PC-3 (cell line): ENCODE measurements at regions not wholly inside any gene's neighbourhood (a gene's known extent, or its start where the extent isn't known, plus 50 kb on each side); places are given as distances from the start of the nearest gene placed in this dataset.

ENCODE experiments used
- ATAC-seq: fragments of 200-7000 bp; cut with Tn5 transposase; 2 replicates; pipeline ENCODE4 v1.9.1; 2020; ENCODE audit warnings: mild to moderate bottlenecking, moderate library complexity
- BruUV-seq: library from RNA; stranded (reverse); fragments of 400-500 nt; replicated peaks from 2 replicates; lab custom pipeline; 2021; lab: Mats Ljungman, UMichigan
- CTCF ChIA-PET: fragments of 300-600 bp; sonication (Branson Sonifier 250); formaldehyde crosslinking; loops from one replicate; lab custom pipeline; 2022; ENCODE audit warnings: antibody characterized with exemption; lab: Charles Lee
- POLR2A ChIA-PET: fragments of 300-600 bp; sonication (Branson Sonifier 250); formaldehyde crosslinking; loops from one replicate; lab custom pipeline; 2022; ENCODE audit warnings: antibody characterized with exemption; ENCODE audit not compliant: unreplicated experiment; lab: Charles Lee
- DNase-seq: peaks from one replicate; pipeline ENCODE4 v3.0.0-alpha.2; 2015
- H2AFZ ChIP-seq: fragments of 300-600 bp; sonication (generic); 2 replicates; pipeline ENCODE4 v1.6.0; 2016; ENCODE audit warnings: antibody characterized with exemption, low read length
- H3F3A ChIP-seq: fragments of 300-600 bp; sonication (generic); one replicate; pipeline ENCODE4 v1.6.0; 2017; ENCODE audit warnings: antibody characterized with exemption, low read length, control low read depth, mild to moderate bottlenecking; ENCODE audit not compliant: unreplicated experiment
- H3K27ac ChIP-seq: fragments of 300-600 bp; sonication (generic); 2 replicates; pipeline ENCODE4 v1.5.1; 2016; ENCODE audit warnings: mild to moderate bottlenecking, low read length
- H3K27me3 ChIP-seq: fragments of 300-600 bp; sonication (generic); 2 replicates; pipeline ENCODE4 v1.6.1; 2016; ENCODE audit warnings: low read length, mixed read lengths
- H3K36me3 ChIP-seq: fragments of 300-600 bp; sonication (generic); 2 replicates; pipeline ENCODE4 v1.6.1; 2016; ENCODE audit warnings: low read depth, mixed run types, low read length, mixed read lengths
- H3K4me1 ChIP-seq: fragments of 300-600 bp; sonication (generic); 2 replicates; pipeline ENCODE4 v1.5.1; 2016; ENCODE audit warnings: low read length; ENCODE audit not compliant: insufficient read depth
- H3K4me2 ChIP-seq: fragments of 300-600 bp; sonication (generic); 2 replicates; pipeline ENCODE4 v1.6.0; 2016; ENCODE audit warnings: low read length
- H3K4me3 ChIP-seq: fragments of 300-600 bp; sonication (generic); 2 replicates; pipeline ENCODE4 v1.5.1; 2016; ENCODE audit warnings: mild to moderate bottlenecking, low read length, mixed read lengths
- H3K79me2 ChIP-seq: fragments of 300-600 bp; sonication (generic); 2 replicates; pipeline ENCODE4 v1.6.1; 2017; ENCODE audit warnings: low read length, mixed read lengths
- H3K9ac ChIP-seq: fragments of 300-600 bp; sonication (generic); 2 replicates; pipeline ENCODE4 v1.6.0; 2016; ENCODE audit warnings: mild to moderate bottlenecking, low read length
- H3K9me2 ChIP-seq: fragments of 300-600 bp; sonication (generic); replicated peaks from 2 replicates; pipeline ENCODE4 v1.6.1; 2016; ENCODE audit warnings: mixed run types, low read length, mixed read lengths
- H3K9me3 ChIP-seq: fragments of 300-600 bp; sonication (generic); 2 replicates; pipeline ENCODE4 v1.6.1; 2016; ENCODE audit warnings: low read length, mixed read lengths
- H4K20me1 ChIP-seq: fragments of 300-600 bp; sonication (generic); 2 replicates; pipeline ENCODE4 v1.6.1; 2016; ENCODE audit warnings: low read length, mixed read lengths
- CTCF ChIP-seq: fragments of 300-600 bp; sonication (generic); conservative IDR thresholded peaks from 2 replicates; pipeline ENCODE4 v1.5.1; 2017; ENCODE audit warnings: antibody characterized with exemption, low read depth, mild to moderate bottlenecking, low read length
- EZH2 ChIP-seq: fragments of 300-600 bp; sonication (generic); IDR thresholded peaks from one replicate; pipeline ENCODE4 v1.6.1; 2017; ENCODE audit warnings: antibody characterized with exemption, mild to moderate bottlenecking, low read length; ENCODE audit not compliant: unreplicated experiment
- EZH2phosphoT487 ChIP-seq: fragments of 300-600 bp; sonication (generic); IDR thresholded peaks from 2 replicates; pipeline ENCODE4 v1.6.1; 2018; ENCODE audit warnings: mild to moderate bottlenecking, antibody characterized with exemption, low read length, borderline replicate concordance
- intact Hi-C: fragments of 100-400 bp; cut with micrococcal nuclease; formaldehyde crosslinking; loops from 2 replicates; pipeline ENCODE4 v1.9.0; 2023

- no peaks in the 10 kb centered on the region for H4K20me1 ChIP-seq
- intact Hi-C loops = no loop called here
- no peaks in the 10 kb centered on the region for H3K9me2 ChIP-seq
- H3K36me3 ChIP-seq = no peaks in the 10 kb centered on the region
- H3K79me2 ChIP-seq = no peaks in the 10 kb centered on the region
- DNase-seq (no peak), ATAC-seq (no peak)
- H3K27me3 ChIP-seq = no peaks in the 10 kb centered on the region
- no peak for TF ChIP-seq EZH2
- TF ChIP-seq CTCF = no peak
- no peak for TF ChIP-seq EZH2phosphoT487
- H3K9ac ChIP-seq = no peak overlapping the region
- H3K9me3 ChIP-seq = no peaks in the 10 kb centered on the region
- no peaks in the 10 kb centered on the region for H3F3A ChIP-seq
- no peak overlapping the region for H2AFZ ChIP-seq
- H3K4me3 ChIP-seq = no peak overlapping the region
- BruUV-seq = no TSS peak
- CTCF ChIA-PET = no interaction called here
- H3K4me1 ChIP-seq = no peaks in the 10 kb centered on the region
- H3K27ac ChIP-seq = no peak overlapping the region
- POLR2A ChIA-PET = interaction anchor here (0.7 kb wide), 1 partner anchor 14 kb away, joined by 4 read pairs; no protein-coding TSS in a partner anchor
- no peak overlapping the region for H3K4me2 ChIP-seq
Measured at GRCh38 chr4:128484896-128485295, 197.3 kb upstream of the PGRMC2 start.

DNA sequence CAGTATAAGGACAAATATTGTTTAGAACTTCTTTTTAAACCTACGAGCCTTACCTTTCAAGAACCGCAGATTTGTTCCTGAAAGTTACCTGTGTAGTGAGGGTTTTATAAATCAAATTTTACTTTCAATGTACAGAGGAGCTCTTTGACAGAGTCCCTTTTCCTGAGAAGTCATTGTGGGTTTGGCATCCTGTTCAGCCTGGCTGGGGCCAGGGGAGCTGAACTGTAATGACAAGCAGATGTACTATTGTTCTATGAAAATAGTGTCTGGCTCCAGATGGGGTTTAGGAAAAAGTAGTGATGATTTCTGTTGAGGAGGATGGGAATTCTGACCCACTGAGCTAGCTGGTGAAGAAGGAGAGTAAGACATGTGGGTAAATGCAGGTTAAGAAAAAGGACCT is 196.2 kb upstream of the PGRMC2 start:
- H3K4me3 ChIP-seq = no peak overlapping the region
- H3K36me3 ChIP-seq = no peaks in the 10 kb centered on the region
- no peaks in the 10 kb centered on the region for H3K9me2 ChIP-seq
- BruUV-seq = no TSS peak
- no peak overlapping the region for H2AFZ ChIP-seq
- TF ChIP-seq CTCF (no peak), EZH2 (no peak), EZH2phosphoT487 (no peak)
- H3K79me2 ChIP-seq = no peaks in the 10 kb centered on the region
- no peaks in the 10 kb centered on the region for H3K27me3 ChIP-seq
- no peaks in the 10 kb centered on the region for H3F3A ChIP-seq
- H3K4me2 ChIP-seq = no peak overlapping the region
- POLR2A ChIA-PET = no interaction called here
- ATAC-seq (no peak), DNase-seq (no peak)
- intact Hi-C loops = no loop called here
- no peak overlapping the region for H3K27ac ChIP-seq
- H4K20me1 ChIP-seq = no peaks in the 10 kb centered on the region
- H3K9ac ChIP-seq = no peak overlapping the region
- CTCF ChIA-PET = no interaction called here
- H3K4me1 ChIP-seq = no peaks in the 10 kb centered on the region
- H3K9me3 ChIP-seq = no peaks in the 10 kb centered on the region

DNA sequence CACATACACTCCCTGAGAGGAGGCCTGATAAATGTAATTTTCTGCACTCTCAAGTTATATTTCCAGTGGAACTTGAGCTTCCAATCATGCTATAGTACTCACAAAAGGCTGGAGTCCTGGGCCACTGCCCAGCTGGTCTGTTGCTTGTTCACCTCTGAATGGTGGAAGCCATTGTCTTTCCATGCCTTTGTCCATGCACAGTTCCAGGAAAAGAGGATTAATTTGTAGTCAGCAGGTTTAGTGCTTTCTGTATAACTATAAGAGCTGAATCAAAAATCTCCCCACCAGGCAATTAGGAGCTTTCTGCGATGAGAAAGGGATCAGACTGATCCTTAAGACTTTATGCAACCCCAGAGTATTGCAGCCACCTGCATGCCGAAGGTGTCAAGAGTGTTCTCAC is 195.4 kb upstream of the PGRMC2 start:
- no peaks in the 10 kb centered on the region for H3K9me2 ChIP-seq
- TF ChIP-seq CTCF = no peak
- H3K9me3 ChIP-seq = no peaks in the 10 kb centered on the region
- H3K4me2 ChIP-seq = no peak overlapping the region
- ChIA-PET CTCF (no interaction called here), POLR2A (no interaction called here)
- no peak overlapping the region for H3K9ac ChIP-seq
- BruUV-seq = no TSS peak
- no peaks in the 10 kb centered on the region for H4K20me1 ChIP-seq
- H3F3A ChIP-seq = no peaks in the 10 kb centered on the region
- H3K79me2 ChIP-seq = no peaks in the 10 kb centered on the region
- no peaks in the 10 kb centered on the region for H3K27me3 ChIP-seq
- H3K4me3 ChIP-seq = no peak overlapping the region
- H2AFZ ChIP-seq = no peak overlapping the region
- DNase-seq = no peak
- no peak for ATAC-seq
- no peaks in the 10 kb centered on the region for H3K36me3 ChIP-seq
- H3K27ac ChIP-seq = no peak overlapping the region
- no peaks in the 10 kb centered on the region for H3K4me1 ChIP-seq
- intact Hi-C loops = no loop called here
